HL-60 (cell line): ENCODE measurements at regions not wholly inside any gene's neighbourhood (a gene's known extent, or its start where the extent isn't known, plus 50 kb on each side); places are given as distances from the start of the nearest gene placed in this dataset.
"Not testable (repeated sequence)": the region's sequence is repeated elsewhere in the genome, so short reads cannot be mapped to it uniquely, and the experiment has no call there.

Experiments used
- CTCF ChIP-seq: IDR thresholded peaks from one replicate; pipeline ENCODE4 v1.5.1; 2011; ENCODE audit warnings: low read length, control low read depth, inconsistent platforms; ENCODE audit not compliant: insufficient read depth
- POLR2AphosphoS5 ChIP-seq: IDR thresholded peaks from 2 replicates; pipeline ENCODE4 v1.6.1; 2012; ENCODE audit warnings: low read depth
- SPI1 ChIP-seq: IDR thresholded peaks from 2 replicates; pipeline ENCODE4 v1.6.1; 2012; ENCODE audit warnings: low read depth, mild to moderate bottlenecking, borderline replicate concordance

GRCh38 chr5:10102235-10102634 lies 147.5 kb downstream of the ATPSCKMT start:
- not testable (repeated sequence) for TF ChIP-seq CTCF, POLR2AphosphoS5, SPI1
